Activated naive CD4-positive, alpha-beta T cell treated with anti-CD3 and anti-CD28 coated beads for 36 hours (primary cell): ENCODE measurements at regions not wholly inside any gene's neighbourhood (a gene's known extent, or its start where the extent isn't known, plus 50 kb on each side); places are given as distances from the start of the nearest gene placed in this dataset.

Experiments used
- CTCF ChIA-PET: fragments of 350-600 bp; sonication (Branson Sonifier 250); formaldehyde crosslinking; loops from one replicate; lab custom pipeline; 2021; ENCODE audit warnings: antibody characterized with exemption; lab: Charles Lee
- DNase-seq: peaks from one replicate; pipeline ENCODE4 v3.0.0-alpha.2; 2020
- H3K27ac Mint-ChIP-seq: one replicate; pipeline ENCODE4 v1.8.0; 2021; ENCODE audit warnings: mild to moderate bottlenecking, mixed read lengths
- H3K27me3 Mint-ChIP-seq: one replicate; pipeline ENCODE4 v1.8.0; 2021; ENCODE audit warnings: low read depth, mixed read lengths
- H3K36me3 Mint-ChIP-seq: one replicate; pipeline ENCODE4 v1.8.0; 2021; ENCODE audit warnings: low read depth, mixed read lengths
- H3K4me1 Mint-ChIP-seq: one replicate; pipeline ENCODE4 v1.8.0; 2021; ENCODE audit warnings: low read depth, mixed read lengths
- H3K4me3 Mint-ChIP-seq: one replicate; pipeline ENCODE4 v1.8.0; 2021; ENCODE audit warnings: mild to moderate bottlenecking, moderate library complexity, mixed read lengths
- H3K9me3 Mint-ChIP-seq: one replicate; pipeline ENCODE4 v1.8.0; 2021; ENCODE audit warnings: mixed read lengths
- intact Hi-C: fragments of 100-400 bp; cut with micrococcal nuclease; formaldehyde crosslinking; loops from one replicate; pipeline ENCODE4 v1.15.1; 2023

DNA sequence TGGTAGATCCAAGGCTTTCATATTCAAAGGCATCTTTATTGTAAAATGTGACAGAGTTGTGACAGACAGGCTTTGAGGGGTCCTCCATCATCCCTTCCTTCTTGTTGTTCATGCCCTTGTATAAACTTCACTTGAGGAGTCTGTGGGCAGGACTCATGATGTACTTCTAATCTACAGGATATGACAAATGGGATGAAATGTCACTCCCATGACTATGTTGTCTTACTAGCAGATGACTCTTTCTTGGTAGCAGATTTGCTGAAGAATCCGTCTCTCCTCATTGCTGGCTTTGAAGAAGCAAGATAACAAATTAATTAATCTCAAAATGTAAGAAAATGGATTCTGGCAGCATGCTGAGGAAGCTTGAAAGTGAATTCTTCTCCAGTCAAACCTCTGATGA, 566.1 kb downstream of the TFAP2B start:
- no peak overlapping the region for H3K4me3 Mint-ChIP-seq
- H3K9me3 Mint-ChIP-seq = peaks cover 2% of the 10 kb centered on the region
- no peaks in the 10 kb centered on the region for H3K36me3 Mint-ChIP-seq
- H3K27ac Mint-ChIP-seq = no peak overlapping the region
- H3K4me1 Mint-ChIP-seq = no peaks in the 10 kb centered on the region
- DNase-seq = no peak
- H3K27me3 Mint-ChIP-seq = no peaks in the 10 kb centered on the region
- intact Hi-C loops = no loop called here
- CTCF ChIA-PET = no interaction called here

- CTCF ChIA-PET = no interaction called here
These were observed 567.7 kb downstream of the TFAP2B start for GRCh38 chr6:51386347-51386836.

GRCh38 chr6:51387907-51388306, 569.2 kb downstream of the TFAP2B start:
- no peak for DNase-seq
- intact Hi-C loops = no loop called here
- H3K27ac Mint-ChIP-seq = no peak overlapping the region
- no peaks in the 10 kb centered on the region for H3K36me3 Mint-ChIP-seq
- peaks cover 3% of the 10 kb centered on the region for H3K9me3 Mint-ChIP-seq
- CTCF ChIA-PET = no interaction called here
- H3K4me1 Mint-ChIP-seq = no peaks in the 10 kb centered on the region
- H3K27me3 Mint-ChIP-seq = no peaks in the 10 kb centered on the region
- H3K4me3 Mint-ChIP-seq = no peak overlapping the region

More at GRCh38 chr6:51386347-51386836, 567.7 kb downstream of the TFAP2B start:
- Mint-ChIP-seq H3K27me3 (no peaks in the 10 kb centered on the region), H3K4me3 (no peak overlapping the region), H3K36me3 (no peaks in the 10 kb centered on the region), H3K4me1 (no peaks in the 10 kb centered on the region), H3K27ac (no peak overlapping the region), H3K9me3 (peaks cover 2% of the 10 kb centered on the region)
- no peak for DNase-seq
- intact Hi-C loops = no loop called here

DNA sequence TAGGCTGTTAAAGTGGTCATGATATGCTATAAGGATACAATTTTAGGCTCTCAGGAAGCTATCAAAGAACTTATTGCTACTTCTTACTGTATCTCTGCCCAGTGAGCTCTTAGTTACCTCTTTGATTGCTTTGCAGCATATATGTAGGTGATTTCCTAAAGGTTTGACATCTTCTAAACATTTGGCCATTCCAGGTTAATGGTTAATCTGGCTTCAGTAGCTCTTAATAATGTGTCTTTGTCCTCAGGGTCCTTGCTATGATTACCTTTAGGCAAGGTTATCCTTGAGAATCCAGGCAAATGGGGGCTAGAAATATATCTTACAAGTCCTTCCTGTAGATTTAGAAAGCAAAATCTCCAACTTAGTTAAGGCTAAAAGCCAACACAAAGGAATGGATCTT, 575.4 kb downstream of the TFAP2B start:
- H3K4me3 Mint-ChIP-seq = no peak overlapping the region
- DNase-seq = no peak
- CTCF ChIA-PET = no interaction called here

DNA sequence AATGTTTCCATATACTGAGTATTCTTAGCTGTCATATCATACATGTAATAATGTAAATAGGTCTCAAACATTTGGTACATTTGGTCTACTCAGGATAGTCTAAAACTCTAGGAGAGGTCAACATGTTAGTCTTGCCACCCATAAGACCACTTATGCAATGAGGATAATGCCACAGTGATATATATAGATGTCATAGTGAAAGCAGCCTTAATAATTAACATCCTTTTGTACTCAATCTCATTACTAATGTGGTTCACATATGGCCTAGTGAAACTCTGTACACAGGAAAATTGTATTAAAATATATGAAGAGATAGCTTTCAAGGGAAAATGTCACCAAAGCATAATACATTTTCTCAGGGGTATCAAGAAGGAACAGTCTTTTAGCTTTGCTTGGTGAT, 577.9 kb downstream of the TFAP2B start:
- no peak for DNase-seq
- no peaks in the 10 kb centered on the region for H3K4me1 Mint-ChIP-seq
- intact Hi-C loops = no loop called here
- H3K36me3 Mint-ChIP-seq = no peaks in the 10 kb centered on the region
- H3K4me3 Mint-ChIP-seq = no peak overlapping the region
- H3K27me3 Mint-ChIP-seq = no peaks in the 10 kb centered on the region
- H3K27ac Mint-ChIP-seq = no peak overlapping the region
- CTCF ChIA-PET = no interaction called here
- peaks cover 1% of the 10 kb centered on the region for H3K9me3 Mint-ChIP-seq

More for the DNA sequence above, 575.4 kb downstream of the TFAP2B start:
- no peaks in the 10 kb centered on the region for H3K36me3 Mint-ChIP-seq
- no peaks in the 10 kb centered on the region for H3K4me1 Mint-ChIP-seq
- H3K27ac Mint-ChIP-seq = no peak overlapping the region
- intact Hi-C loops = no loop called here
- H3K9me3 Mint-ChIP-seq = peaks cover 1% of the 10 kb centered on the region
- no peaks in the 10 kb centered on the region for H3K27me3 Mint-ChIP-seq

DNA sequence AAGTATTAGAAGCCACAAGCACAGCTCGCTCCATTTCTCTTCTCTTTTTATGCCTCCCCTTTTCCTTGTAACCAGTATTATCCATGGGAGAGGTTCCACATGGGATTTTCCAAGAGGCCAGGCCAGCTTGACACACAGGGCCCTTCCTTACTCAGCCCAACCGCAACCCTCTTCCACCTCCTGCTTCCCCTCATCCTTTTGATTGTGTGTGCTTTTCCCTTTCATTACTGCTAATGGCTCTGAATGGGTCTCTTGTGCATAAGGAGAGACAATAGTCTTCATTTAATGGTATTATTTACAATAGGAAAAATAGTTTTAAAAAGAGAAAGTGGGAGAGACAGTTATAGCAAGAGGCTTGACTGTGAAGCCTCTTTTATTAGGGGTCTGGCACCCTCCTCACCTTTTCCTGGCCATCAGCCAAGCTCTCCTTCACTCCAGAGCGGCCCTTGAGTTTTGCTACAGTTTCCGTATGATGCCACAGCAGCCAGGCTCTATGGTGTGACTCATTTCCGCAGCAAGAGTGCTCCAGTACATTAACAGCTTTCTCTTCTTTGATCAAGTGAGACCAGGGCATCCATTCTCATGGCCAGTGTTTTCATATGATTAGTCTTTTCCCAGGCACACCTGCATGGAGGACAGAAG, 579.5 kb downstream of the TFAP2B start:
- Mint-ChIP-seq H3K36me3 (no peaks in the 10 kb centered on the region), H3K4me3 (no peak overlapping the region), H3K9me3 (no peaks in the 10 kb centered on the region), H3K4me1 (no peaks in the 10 kb centered on the region), H3K27me3 (no peaks in the 10 kb centered on the region), H3K27ac (no peak overlapping the region)
- intact Hi-C loops = no loop called here
- CTCF ChIA-PET = interaction anchor here (0.6 kb wide), 1 partner anchor 744 kb away, joined by 3 read pairs; no protein-coding TSS in a partner anchor
- no peak for DNase-seq

GRCh38 chr6:51398793-51399192, 580.1 kb downstream of the TFAP2B start:
- no peak overlapping the region for H3K27ac Mint-ChIP-seq
- H3K27me3 Mint-ChIP-seq = no peaks in the 10 kb centered on the region
- intact Hi-C loops = no loop called here
- no peaks in the 10 kb centered on the region for H3K4me1 Mint-ChIP-seq
- H3K36me3 Mint-ChIP-seq = no peaks in the 10 kb centered on the region
- DNase-seq = no peak
- no peak overlapping the region for H3K4me3 Mint-ChIP-seq
- CTCF ChIA-PET = interaction anchor here (0.6 kb wide), 1 partner anchor 745 kb away, joined by 3 read pairs; no protein-coding TSS in a partner anchor
- H3K9me3 Mint-ChIP-seq = no peaks in the 10 kb centered on the region

DNA sequence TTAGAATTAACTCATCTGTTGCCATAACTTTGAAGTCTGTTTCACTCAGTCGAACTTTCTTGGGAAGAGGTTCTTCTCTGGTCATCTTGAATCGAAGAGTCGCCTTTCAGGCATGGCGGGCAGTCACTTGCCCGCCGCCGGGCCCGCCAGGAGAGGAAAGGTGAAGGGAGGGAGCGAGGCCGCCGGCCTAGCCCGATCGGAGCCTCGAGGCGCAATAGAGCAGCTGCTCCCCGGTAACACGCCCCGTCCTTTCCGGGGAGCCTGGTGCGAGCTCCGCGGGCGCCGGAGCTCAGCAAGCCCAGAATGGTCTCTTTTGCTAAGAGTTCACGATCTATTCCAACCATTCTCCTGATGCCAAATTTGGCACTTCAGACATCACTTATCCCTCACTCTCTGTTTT, 591.8 kb downstream of the TFAP2B start:
- H3K4me3 Mint-ChIP-seq = no peak overlapping the region
- H3K9me3 Mint-ChIP-seq = no peaks in the 10 kb centered on the region
- CTCF ChIA-PET = no interaction called here
- H3K27ac Mint-ChIP-seq = no peak overlapping the region
- H3K36me3 Mint-ChIP-seq = no peaks in the 10 kb centered on the region
- no peaks in the 10 kb centered on the region for H3K27me3 Mint-ChIP-seq
- DNase-seq = no peak
- no peaks in the 10 kb centered on the region for H3K4me1 Mint-ChIP-seq
- intact Hi-C loops = no loop called here

GRCh38 chr6:51411496-51412125, 592.9 kb downstream of the TFAP2B start:
- no peaks in the 10 kb centered on the region for H3K36me3 Mint-ChIP-seq
- no peak overlapping the region for H3K27ac Mint-ChIP-seq
- H3K9me3 Mint-ChIP-seq = no peaks in the 10 kb centered on the region
- H3K4me1 Mint-ChIP-seq = no peaks in the 10 kb centered on the region
- H3K4me3 Mint-ChIP-seq = no peak overlapping the region
- no peak for DNase-seq
- CTCF ChIA-PET = interaction anchor here (0.7 kb wide), 1 partner anchor 61 kb away, joined by 4 read pairs; no protein-coding TSS in a partner anchor
- intact Hi-C loops = no loop called here
- no peaks in the 10 kb centered on the region for H3K27me3 Mint-ChIP-seq

DNA sequence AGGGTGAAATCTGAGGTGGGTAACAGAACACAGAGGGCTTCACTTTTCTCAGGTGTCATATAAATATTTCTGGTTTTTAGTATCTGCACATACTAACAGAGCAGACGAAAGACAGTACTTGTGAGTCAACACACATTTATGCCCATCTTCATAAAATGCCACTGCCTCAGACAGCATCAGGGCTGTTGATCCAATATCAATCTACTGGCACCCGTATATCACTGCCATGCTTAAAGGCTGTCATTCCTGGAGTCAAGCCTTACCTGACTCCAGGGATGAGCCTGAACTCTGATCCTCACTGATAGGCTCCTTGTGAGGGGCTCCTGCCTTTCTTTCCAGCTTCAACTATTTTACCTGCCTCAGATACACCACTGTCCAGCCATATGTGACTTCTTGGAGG, 595.7 kb downstream of the TFAP2B start:
- no peak for DNase-seq
- no peaks in the 10 kb centered on the region for H3K9me3 Mint-ChIP-seq
- no peak overlapping the region for H3K27ac Mint-ChIP-seq
- no peaks in the 10 kb centered on the region for H3K36me3 Mint-ChIP-seq
- intact Hi-C loops = no loop called here
- no peak overlapping the region for H3K4me3 Mint-ChIP-seq
- H3K4me1 Mint-ChIP-seq = no peaks in the 10 kb centered on the region
- H3K27me3 Mint-ChIP-seq = no peaks in the 10 kb centered on the region
- CTCF ChIA-PET = no interaction called here

DNA sequence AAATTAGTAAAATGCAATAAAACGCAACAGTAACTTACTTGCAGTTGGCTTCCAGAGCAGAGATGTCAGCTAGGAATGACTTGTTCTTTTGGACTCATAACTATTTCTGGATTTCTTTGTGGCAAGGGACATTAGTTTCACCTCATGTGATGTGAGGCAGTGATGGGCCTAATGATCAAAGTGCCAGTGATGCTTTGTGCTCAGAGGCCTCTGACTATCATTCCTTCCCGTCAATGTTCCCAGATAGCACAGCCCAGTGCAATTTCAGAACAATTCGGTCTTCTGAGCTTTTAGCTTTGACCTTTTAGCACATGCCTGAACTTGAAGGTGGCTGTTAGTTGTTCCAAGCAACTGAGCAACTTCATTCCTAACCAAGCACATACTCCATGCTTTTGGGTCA, 596.8 kb downstream of the TFAP2B start:
- H3K36me3 Mint-ChIP-seq = no peaks in the 10 kb centered on the region
- H3K27ac Mint-ChIP-seq = no peak overlapping the region
- DNase-seq = no peak
- H3K27me3 Mint-ChIP-seq = no peaks in the 10 kb centered on the region
- H3K4me3 Mint-ChIP-seq = no peak overlapping the region
- CTCF ChIA-PET = no interaction called here
- intact Hi-C loops = no loop called here
- no peaks in the 10 kb centered on the region for H3K4me1 Mint-ChIP-seq
- H3K9me3 Mint-ChIP-seq = no peaks in the 10 kb centered on the region

DNA sequence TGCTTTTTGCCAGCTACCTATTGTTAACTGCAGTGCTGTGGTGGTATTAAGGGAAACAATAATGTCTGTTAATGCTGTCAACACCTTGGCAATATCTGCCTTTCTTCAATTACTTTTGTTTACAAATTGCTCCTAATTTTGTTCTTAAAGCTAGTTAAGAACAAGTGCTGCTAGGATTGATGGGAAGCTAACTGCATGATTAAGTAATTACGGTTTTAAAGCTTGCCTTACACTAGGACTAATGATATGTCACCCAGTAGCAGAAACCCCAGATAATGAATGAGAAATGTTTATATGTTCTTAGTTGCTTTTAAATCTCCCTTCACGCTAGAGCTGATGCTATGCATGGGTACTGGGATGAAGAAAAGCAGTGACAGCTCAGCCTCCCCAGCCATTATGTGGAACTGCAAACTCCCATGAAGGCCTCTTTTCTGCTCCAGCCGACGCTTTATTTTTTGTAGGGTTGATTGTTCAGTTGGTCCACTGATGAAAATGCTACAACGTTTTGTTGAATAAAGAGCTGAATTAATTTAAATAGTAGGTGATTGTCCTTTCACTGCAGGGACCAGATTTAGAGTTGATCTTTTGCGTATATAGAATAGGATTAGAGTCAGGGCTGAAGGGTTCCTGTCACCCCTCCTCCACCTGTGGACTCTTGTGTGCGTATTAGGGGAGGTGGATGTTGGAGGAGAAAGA, 610.5 kb downstream of the TFAP2B start:
- DNase-seq = no peak
- intact Hi-C loops = no loop called here
- CTCF ChIA-PET = no interaction called here
- Mint-ChIP-seq H3K27ac (no peak overlapping the region), H3K4me1 (no peaks in the 10 kb centered on the region), H3K36me3 (no peaks in the 10 kb centered on the region), H3K27me3 (no peaks in the 10 kb centered on the region), H3K9me3 (peaks cover 2% of the 10 kb centered on the region), H3K4me3 (no peak overlapping the region)
